HG02571 (cell line): ENCODE measurements at regions not wholly inside any gene's neighbourhood (a gene's known extent, or its start where the extent isn't known, plus 50 kb on each side); places are given as distances from the start of the nearest gene placed in this dataset.

Source experiments
- ATAC-seq: cut with Tn5 transposase; IDR thresholded peaks from one replicate; pipeline ENCODE4 v1.9.1; 2021; ENCODE audit warnings: mild to moderate bottlenecking, moderate library complexity; ENCODE audit not compliant: unreplicated experiment

DNA sequence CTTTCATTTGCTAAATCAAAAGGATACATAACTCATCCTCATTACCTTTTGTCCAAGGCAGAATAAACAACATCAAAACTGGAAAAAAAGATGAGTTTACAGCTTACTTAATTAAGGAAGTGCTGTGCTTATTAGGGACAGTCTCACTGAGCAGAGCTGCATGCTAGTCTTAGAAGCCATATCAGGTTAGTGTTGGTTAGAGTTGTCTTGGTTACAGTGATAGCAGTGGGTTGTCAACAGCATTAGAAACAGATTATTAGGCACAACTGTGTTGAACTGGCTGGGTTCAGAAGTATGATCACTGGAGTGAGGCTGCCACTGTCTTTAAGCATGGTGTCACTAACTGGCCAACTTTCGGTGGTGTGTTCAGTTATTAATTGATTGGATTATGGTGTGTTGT lies 503.9 kb upstream of the IGFBP3 start:
- ATAC-seq = no peak

- no peak for ATAC-seq
These were observed 500.6 kb upstream of the IGFBP3 start for GRCh38 chr7:46421441-46422230.

DNA sequence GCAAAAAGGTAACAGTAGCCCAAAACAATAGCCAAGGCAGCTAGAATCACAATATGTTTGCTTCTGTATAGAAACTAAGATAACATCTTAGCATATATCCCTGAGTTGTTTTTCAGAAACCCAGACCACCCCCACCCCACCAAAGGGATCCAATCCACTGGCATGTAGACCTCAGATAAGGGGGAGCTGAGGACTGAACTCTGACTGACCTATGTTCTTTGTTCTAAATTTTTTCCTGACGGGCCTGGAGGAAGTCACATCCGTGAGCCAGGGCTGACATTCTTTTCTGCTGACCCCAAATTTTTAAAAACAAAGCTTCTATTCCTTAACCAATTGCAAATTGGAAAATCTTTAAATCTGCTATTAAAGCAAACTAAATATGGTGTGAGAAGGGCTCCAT lies 493.9 kb upstream of the IGFBP3 start:
- no peak for ATAC-seq

GRCh38 chr7:46411236-46411635 lies 490.2 kb upstream of the IGFBP3 start:
- no peak for ATAC-seq

- ATAC-seq = no peak
These were observed 486.1 kb upstream of the IGFBP3 start for GRCh38 chr7:46407125-46407524.

- no peak for ATAC-seq
These were observed 476.5 kb upstream of the IGFBP3 start for GRCh38 chr7:46397591-46397990.

- ATAC-seq = no peak
These were observed 475.4 kb upstream of the IGFBP3 start for GRCh38 chr7:46396481-46396880.

DNA sequence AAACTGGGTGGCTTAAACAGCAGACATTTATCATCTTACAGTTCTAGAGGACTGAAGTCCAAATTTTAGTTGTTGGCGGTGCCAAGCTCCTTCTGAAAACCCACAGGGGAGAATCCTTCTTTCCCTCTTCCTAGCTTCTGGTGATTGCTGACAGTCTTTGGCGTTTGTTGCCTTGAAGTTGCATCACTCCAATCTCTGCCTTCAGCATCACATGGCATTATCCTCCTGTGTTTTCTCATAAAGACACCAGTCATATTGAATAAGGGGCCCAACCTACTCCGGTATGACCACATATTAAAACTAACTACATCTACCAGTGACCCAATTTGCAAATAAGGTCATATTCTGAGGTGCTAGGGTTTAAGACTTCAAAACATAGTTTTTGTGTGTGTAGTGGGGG lies 472.1 kb upstream of the IGFBP3 start:
- no peak for ATAC-seq

GRCh38 chr7:46391231-46392201 lies 470.4 kb upstream of the IGFBP3 start:
- no peak for ATAC-seq

GRCh38 chr7:46390042-46390441 lies 469.0 kb upstream of the IGFBP3 start:
- ATAC-seq = no peak

DNA sequence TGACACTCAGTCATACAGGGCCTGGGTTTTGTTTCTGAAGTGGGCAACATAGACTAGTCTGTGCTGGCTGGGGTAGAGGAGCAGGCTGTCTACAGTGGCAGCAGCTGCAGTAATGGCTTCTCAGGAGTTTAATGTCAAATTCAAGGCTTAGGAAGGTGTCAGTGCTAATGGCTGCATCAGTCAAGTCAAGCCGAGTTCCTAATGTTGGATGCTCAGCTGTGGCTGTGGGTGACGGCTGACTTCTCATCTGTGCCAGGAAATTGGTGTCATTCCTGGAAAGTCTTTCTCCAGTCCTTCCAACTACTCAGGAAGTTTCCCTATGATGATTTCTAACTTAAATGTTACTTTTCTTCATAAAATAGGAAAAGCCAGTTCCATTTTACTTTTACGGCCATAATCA lies 468.1 kb upstream of the IGFBP3 start:
- no peak for ATAC-seq

GRCh38 chr7:46387646-46388045 lies 466.6 kb upstream of the IGFBP3 start:
- ATAC-seq = no peak

DNA sequence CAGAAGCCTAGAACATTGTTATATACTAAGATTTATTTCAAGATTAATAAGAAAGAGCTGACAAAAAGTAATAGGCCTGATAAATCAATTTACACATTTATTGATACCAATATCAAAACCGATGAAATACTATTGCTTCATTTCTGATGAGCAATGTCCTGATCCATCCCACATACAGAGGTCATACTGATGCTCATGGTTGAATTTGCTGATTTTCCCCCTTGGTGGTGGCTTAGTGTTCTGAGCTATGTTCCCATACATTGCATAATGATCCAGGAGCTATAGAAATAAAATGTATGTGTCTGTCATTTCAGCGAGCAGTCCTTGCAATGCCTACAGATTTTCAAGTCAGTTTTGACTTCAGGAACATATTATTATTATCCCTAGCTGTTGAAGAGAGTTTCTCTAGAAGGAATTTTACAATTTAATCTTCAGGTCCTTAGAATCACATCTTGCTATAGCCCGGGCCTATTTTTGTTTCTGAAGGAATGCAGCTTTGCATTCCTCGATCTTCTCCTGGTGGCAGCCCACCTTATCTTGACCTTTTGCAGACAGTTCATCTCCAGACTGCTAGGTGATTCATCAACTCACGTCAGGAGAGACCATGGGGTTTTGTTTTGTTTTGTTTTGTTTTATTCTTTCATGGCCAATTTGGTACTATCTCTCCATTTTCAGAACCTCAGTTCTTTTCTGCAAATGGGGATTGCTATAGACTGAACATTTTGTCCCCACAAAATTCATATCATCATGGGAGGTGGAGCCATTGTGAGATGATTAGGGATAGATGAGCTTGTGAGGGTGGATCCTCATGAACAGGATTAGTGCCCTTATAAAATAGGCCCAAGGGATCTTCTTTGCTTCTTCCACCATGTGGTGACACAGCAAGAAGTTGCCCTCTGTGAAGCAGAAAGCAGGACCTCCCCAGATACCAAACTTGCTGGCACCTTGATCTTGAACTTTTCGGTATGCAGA lies 465.6 kb upstream of the IGFBP3 start:
- ATAC-seq = no peak

DNA sequence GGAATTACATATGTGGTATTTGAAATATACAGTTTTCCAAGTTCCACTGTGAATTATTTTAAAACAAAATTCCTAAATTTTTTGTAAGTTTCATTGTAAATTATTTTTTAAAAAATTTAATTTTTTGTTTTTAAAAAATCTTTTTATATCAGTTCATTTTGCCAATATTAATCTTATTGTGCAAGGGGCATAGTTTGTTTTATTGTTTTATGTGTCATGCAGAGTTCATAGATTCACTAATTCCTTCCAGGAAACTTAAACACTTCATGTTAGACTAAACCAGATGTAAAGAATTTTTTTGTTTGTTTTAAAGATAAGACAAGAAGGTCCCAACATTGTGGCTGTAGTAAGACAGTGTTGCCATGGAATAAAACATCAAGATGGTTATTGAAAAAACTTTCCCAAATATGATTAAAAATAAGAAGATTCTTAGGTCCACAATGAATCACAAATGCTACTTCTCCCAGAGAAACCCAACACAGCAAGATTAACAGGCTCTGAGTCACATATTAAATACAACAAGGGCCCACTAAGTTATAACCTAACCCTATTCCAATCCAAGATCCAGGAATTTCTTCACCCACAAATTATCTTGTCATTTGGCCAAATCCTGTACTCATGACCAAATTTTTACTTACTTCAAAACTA lies 464.7 kb upstream of the IGFBP3 start:
- ATAC-seq = no peak

GRCh38 chr7:46383605-46384004 lies 462.5 kb upstream of the IGFBP3 start:
- ATAC-seq = no peak

GRCh38 chr7:46369933-46370654 lies 449.0 kb upstream of the IGFBP3 start:
- no peak for ATAC-seq

DNA sequence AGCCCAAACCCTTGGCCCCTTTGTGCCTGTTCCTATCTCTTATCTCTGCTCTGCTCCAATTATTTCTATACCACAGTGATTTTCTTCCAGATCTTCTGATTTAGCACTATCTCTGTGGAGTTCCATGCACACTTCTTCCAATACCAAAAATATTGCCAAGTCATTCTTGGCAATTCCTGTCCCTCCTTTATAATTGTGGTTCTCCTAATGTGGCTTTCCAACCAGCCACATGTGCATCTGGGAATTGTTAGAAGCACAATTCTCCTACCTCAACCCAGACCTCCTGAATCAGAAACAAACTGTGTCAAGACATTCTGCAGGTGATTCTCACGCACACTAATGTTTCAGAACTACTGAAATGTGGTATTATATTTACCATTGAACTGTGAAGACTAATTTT lies 447.8 kb upstream of the IGFBP3 start:
- no peak for ATAC-seq

GRCh38 chr7:46366526-46366925 lies 445.5 kb upstream of the IGFBP3 start:
- no peak for ATAC-seq

DNA sequence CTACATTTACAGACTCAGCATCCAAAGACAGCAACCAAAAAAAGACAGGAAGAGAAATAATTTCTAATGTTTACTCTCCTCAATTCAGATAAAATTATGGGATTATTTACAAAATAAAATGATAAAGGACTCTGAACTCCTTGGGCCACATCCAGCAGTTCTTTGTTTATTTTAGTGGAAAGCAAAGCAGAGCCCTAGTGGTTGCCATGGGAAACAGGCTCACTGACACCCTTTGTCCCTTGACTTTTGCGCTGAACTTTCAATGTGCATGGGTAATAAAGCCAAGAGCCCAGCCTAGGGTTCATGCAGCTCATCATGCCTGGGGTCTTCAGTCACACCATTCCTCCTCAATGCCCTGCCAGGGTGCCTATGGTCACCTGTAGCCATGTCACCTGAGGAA lies 442.6 kb upstream of the IGFBP3 start:
- ATAC-seq = no peak

GRCh38 chr7:46360811-46361210 lies 439.7 kb upstream of the IGFBP3 start:
- no peak for ATAC-seq
